RWPE2 (cell line): ENCODE measurements at regions not wholly inside any gene's neighbourhood (a gene's known extent, or its start where the extent isn't known, plus 50 kb on each side); places are given as distances from the start of the nearest gene placed in this dataset.

ENCODE experiments used
- ATAC-seq: fragments of 200-7000 bp; cut with Tn5 transposase; 3 replicates; pipeline ENCODE4 v1.9.1; 2021; ENCODE audit warnings: low read depth
- DNase-seq: peaks from one replicate; pipeline ENCODE4 v3.0.0-alpha.2; 2020; ENCODE audit warnings: low spot score
- H3K27ac ChIP-seq: fragments of 450-650 bp; 2 replicates; pipeline ENCODE4 v1.5.1; 2017; ENCODE audit warnings: mild to moderate bottlenecking; ENCODE audit not compliant: poor library complexity, severe bottlenecking
- H3K27me3 ChIP-seq: fragments of 250-450 bp; sonication (Bioruptor Pico); 2 replicates; pipeline ENCODE4 v1.5.1; 2021; ENCODE audit warnings: mild to moderate bottlenecking, moderate library complexity; ENCODE audit not compliant: insufficient read depth, poor library complexity, severe bottlenecking
- H3K36me3 ChIP-seq: fragments of 250-450 bp; sonication (Bioruptor Pico); 2 replicates; pipeline ENCODE4 v1.5.1; 2020; ENCODE audit warnings: low read depth, mild to moderate bottlenecking, moderate library complexity
- H3K4me1 ChIP-seq: fragments of 250-450 bp; sonication (Bioruptor Pico); 2 replicates; pipeline ENCODE4 v1.5.1; 2021; ENCODE audit warnings: mild to moderate bottlenecking, moderate library complexity; ENCODE audit not compliant: insufficient read depth, poor library complexity, severe bottlenecking
- H3K4me3 ChIP-seq: fragments of 250-450 bp; sonication (Bioruptor Pico); 2 replicates; pipeline ENCODE4 v1.5.1; 2021; ENCODE audit warnings: mild to moderate bottlenecking, moderate library complexity; ENCODE audit not compliant: severe bottlenecking
- H3K9me3 ChIP-seq: fragments of 250-450 bp; sonication (Bioruptor Pico); 2 replicates; pipeline ENCODE4 v1.5.1; 2021; ENCODE audit warnings: mild to moderate bottlenecking, moderate library complexity; ENCODE audit not compliant: severe bottlenecking
- TF ChIP-seq, protein P1 (sequence below): fragments of 450-650 bp; IDR thresholded peaks from one replicate; pipeline ENCODE4 v1.5.1; 2017; ENCODE audit warnings: mild to moderate bottlenecking, moderate library complexity; ENCODE audit not compliant: poor library complexity, severe bottlenecking

DNA sequence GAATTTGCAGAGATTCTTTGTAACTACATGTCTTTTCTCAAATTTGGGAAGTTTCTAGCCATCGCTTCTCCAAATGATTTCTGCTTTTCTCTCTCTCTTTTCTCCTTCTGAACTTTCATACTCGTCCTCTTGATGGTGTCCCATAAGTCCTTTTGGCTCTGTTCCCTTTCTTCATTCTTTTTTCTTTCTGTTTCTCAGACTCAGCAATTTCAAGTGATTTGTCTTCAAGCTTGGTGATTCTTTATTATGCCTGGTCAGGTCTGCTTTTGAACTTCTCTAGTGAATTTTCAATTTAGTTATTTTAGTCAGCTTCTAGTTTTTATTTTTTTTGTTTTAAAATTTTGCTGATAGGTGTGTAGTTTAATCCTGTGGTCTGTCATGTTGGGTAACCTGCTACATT lies 57.6 kb upstream of the EEF1E1 start:
- Histone ChIP-seq H3K4me3 (no peak overlapping the region), H3K9me3 (no peaks in the 10 kb centered on the region), H3K27ac (no peak overlapping the region), H3K36me3 (no peaks in the 10 kb centered on the region), H3K4me1 (no peaks in the 10 kb centered on the region), H3K27me3 (no peaks in the 10 kb centered on the region)
- TF ChIP-seq, protein P1, sequence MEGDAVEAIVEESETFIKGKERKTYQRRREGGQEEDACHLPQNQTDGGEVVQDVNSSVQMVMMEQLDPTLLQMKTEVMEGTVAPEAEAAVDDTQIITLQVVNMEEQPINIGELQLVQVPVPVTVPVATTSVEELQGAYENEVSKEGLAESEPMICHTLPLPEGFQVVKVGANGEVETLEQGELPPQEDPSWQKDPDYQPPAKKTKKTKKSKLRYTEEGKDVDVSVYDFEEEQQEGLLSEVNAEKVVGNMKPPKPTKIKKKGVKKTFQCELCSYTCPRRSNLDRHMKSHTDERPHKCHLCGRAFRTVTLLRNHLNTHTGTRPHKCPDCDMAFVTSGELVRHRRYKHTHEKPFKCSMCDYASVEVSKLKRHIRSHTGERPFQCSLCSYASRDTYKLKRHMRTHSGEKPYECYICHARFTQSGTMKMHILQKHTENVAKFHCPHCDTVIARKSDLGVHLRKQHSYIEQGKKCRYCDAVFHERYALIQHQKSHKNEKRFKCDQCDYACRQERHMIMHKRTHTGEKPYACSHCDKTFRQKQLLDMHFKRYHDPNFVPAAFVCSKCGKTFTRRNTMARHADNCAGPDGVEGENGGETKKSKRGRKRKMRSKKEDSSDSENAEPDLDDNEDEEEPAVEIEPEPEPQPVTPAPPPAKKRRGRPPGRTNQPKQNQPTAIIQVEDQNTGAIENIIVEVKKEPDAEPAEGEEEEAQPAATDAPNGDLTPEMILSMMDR: no peak
- ATAC-seq: no peak
- no peak for DNase-seq

DNA sequence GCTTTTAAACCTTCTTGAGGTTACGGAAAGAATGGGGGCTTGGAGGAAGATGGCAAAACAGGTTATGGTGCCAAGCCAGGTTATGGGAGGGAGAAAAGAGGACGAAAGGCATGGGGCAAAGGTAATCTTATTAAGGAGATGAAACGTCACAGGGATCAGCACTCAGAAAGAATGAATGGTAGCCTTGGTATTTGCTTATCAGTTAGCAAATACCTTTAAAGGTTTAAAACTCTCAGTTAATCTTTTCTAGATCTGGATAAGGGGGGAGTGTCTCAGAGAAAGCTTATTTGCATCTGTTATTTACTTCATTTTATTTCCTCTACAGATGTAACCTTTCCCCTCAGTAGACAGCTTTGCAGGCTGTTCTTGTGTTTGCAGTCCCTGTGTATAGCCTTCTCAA lies 55.5 kb upstream of the EEF1E1 start:
- no peaks in the 10 kb centered on the region for H3K27me3 ChIP-seq
- H3K27ac ChIP-seq: no peak overlapping the region
- no peaks in the 10 kb centered on the region for H3K9me3 ChIP-seq
- ATAC-seq (no peak), DNase-seq (no peak)
- no peaks in the 10 kb centered on the region for H3K4me1 ChIP-seq
- TF ChIP-seq, protein P1: no peak
- no peak overlapping the region for H3K4me3 ChIP-seq
- no peaks in the 10 kb centered on the region for H3K36me3 ChIP-seq

DNA sequence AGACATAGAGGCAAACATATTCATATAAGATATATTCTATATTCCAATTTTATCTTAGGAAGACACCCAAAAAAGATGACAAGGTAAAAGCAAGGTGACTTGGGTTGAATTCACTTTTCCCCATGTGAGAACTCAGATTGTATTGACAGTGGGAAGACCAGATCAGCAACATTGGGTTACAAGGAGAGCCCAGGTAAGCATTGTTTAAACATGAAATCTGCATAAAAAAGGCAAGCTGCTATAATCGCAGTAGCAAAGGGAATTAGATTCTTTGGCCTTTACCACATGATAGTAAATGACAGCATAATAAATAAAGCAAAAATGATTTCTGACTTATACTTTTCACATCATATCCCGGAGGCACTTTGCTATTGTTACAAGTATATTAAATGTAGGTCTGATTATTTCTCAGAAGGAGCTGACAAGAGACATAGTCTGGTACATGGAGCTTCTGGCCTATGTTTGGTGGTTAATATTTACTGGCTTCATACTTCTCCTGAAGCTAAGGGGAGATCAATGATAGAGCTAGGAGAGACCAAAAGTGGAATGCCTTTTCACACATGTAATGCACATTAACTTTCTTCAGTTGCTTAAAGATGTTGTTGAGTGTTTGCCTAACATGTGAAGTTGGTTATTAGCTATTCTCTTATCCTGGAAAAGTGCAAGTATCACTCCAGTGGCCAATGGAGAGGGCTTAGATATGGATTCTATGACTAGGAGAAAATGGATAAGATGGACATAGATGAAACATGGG lies 53.1 kb upstream of the EEF1E1 start:
- H3K4me3 ChIP-seq: no peak overlapping the region
- no peak overlapping the region for H3K27ac ChIP-seq
- DNase-seq: no peak
- no peaks in the 10 kb centered on the region for H3K4me1 ChIP-seq
- TF ChIP-seq, protein P1: no peak
- no peaks in the 10 kb centered on the region for H3K27me3 ChIP-seq
- H3K36me3 ChIP-seq: no peaks in the 10 kb centered on the region
- H3K9me3 ChIP-seq: no peaks in the 10 kb centered on the region
- no peak for ATAC-seq
